ENCODE measurements at regions not wholly inside any gene's neighbourhood (a gene's known extent, or its start where the extent isn't known, plus 50 kb on each side); places are given as distances from the start of the nearest gene placed in this dataset.

- CTCF ChIA-PET = no interaction called here
- H3K27me3 Mint-ChIP-seq = peaks cover 6% of the 10 kb centered on the region
- TF ChIP-seq CTCF (IDR thresholded peaks at IDR 0.05) (no peak), EZH2 (IDR thresholded peaks at IDR 0.05; ENCODE audit: borderline replicate concordance, insufficient read depth, low read depth, low read length, poor library complexity, severe bottlenecking) (no peak)
These were observed 150.5 kb downstream of the PTPN20 start for GRCh38 chr10:47061776-47062175.

DNA sequence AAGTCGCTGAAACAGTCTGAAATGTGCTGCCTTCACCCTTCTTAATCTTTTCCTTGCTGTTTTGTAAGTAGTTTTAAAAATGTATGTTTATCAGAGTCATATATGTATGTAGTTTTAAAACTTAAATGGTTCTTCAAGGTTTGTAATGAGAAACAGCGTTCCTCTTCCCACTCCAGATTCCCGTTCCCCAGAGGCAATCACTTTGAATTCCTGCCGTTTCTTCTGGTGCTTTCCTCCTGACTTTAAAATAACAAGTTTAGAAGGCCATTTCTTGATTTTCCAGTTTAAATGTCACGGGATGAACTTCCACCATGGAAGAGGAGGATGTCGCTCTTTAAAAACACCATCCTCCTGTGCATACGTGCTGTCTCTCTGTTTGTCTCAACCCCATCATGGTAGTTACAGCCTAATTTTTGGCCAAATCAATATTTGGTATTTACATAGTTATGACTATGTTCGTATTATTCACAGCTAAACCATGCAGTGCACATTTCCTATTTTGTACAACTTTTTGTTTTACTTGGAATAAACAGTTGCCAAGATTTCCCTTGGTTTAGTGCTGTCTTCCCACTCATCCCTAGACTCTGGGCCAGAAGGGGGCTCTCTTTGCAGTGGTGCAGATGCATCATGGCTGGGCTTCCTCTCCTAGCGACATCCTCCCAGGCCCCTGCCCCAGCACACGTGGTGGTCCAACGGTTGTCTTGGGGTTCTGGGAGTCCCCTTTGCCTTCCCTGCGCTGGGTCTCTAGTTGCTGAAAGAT lies 151.4 kb downstream of the PTPN20 start:
- no peaks in the 10 kb centered on the region for H3K9me3 ChIP-seq (ENCODE audit: control extremely low read depth in 1 of 3, control insufficient read depth in 2 of 3, insufficient read depth in 1 of 3, low read length in 2 of 3)
- H3K36me3 ChIP-seq (replicated peaks in 1 of 2; ENCODE audit: control extremely low read depth in 1 of 2, control insufficient read depth in 1 of 2, extremely low read depth in 1 of 2, insufficient read depth in 2 of 2, low read length in 1 of 2) = no peaks in the 10 kb centered on the region
- 59% methylated on average over 4 of the region's 12 CpGs for WGBS (ENCODE audit: insufficient coverage)
- H3K27me3 ChIP-seq (replicated peaks in 1 of 4; ENCODE audit: control extremely low read depth in 1 of 4, control insufficient read depth in 3 of 4, insufficient read depth in 4 of 4, low read length in 3 of 4) = peaks cover 0 to 4% (median 0%) of the 10 kb centered on the region in 4 experiments
- TF ChIP-seq CTCF (IDR thresholded peaks at IDR 0.05) (no peak), EZH2 (IDR thresholded peaks at IDR 0.05; ENCODE audit: borderline replicate concordance, insufficient read depth, low read depth, low read length, poor library complexity, severe bottlenecking) (no peak)
- no peaks in the 10 kb centered on the region for H3K4me1 ChIP-seq (ENCODE audit: control insufficient read depth in 2 of 2, insufficient read depth in 2 of 2, low read length in 2 of 2)
- no peaks in the 10 kb centered on the region for H4K20me1 ChIP-seq (ENCODE audit: control insufficient read depth, insufficient read depth, low read length, poor library complexity, severe bottlenecking)
- Mint-ChIP-seq H3K4me3 (no peak overlapping the region), H3K9me3 (ENCODE audit: insufficient read depth) (no peaks in the 10 kb centered on the region), H3K27me3 (peaks cover 6% of the 10 kb centered on the region), H3K27ac (no peak overlapping the region), H3K4me1 (no peaks in the 10 kb centered on the region)
- H3K27ac ChIP-seq (ENCODE audit: low read length in 2 of 2) = no peak overlapping the region
- H3K4me2 ChIP-seq (replicated peaks; ENCODE audit: low read depth, low read length, poor library complexity, severe bottlenecking) = no peak overlapping the region
- ChIA-PET CTCF (no interaction called here), POLR2A (no interaction called here)
- no peak overlapping the region for H3K9ac ChIP-seq (ENCODE audit: low read length)
- no peak overlapping the region for H3K4me3 ChIP-seq (ENCODE audit: control extremely low read depth in 1 of 5, extremely low read depth in 1 of 5, insufficient read depth in 1 of 5, low read depth in 2 of 5, low read length in 4 of 5)
- H2AFZ ChIP-seq (ENCODE audit: insufficient read depth, low read depth, low read length, poor library complexity, severe bottlenecking) = no peak overlapping the region
- DNase-seq (no peak), ATAC-seq (ENCODE audit: low read depth) (no peak)
- intact Hi-C loops (cut with micrococcal nuclease) = no loop called here
- H3K79me2 ChIP-seq (ENCODE audit: control insufficient read depth, insufficient read depth, low read length) = no peaks in the 10 kb centered on the region

More at GRCh38 chr10:47061776-47062175, 150.5 kb downstream of the PTPN20 start:
- Histone ChIP-seq H3K9ac (ENCODE audit: low read length) (no peak overlapping the region), H3K36me3 (replicated peaks in 1 of 2; ENCODE audit: control extremely low read depth in 1 of 2, control insufficient read depth in 1 of 2, extremely low read depth in 1 of 2, insufficient read depth in 2 of 2, low read length in 1 of 2) (no peaks in the 10 kb centered on the region), H4K20me1 (ENCODE audit: control insufficient read depth, insufficient read depth, low read length, poor library complexity, severe bottlenecking) (no peaks in the 10 kb centered on the region), H3K9me3 (ENCODE audit: control extremely low read depth in 1 of 3, control insufficient read depth in 2 of 3, insufficient read depth in 1 of 3, low read length in 2 of 3) (no peaks in the 10 kb centered on the region), H3K27ac (ENCODE audit: low read length in 2 of 2) (no peak overlapping the region), H3K79me2 (ENCODE audit: control insufficient read depth, insufficient read depth, low read length) (no peaks in the 10 kb centered on the region), H3K4me3 (ENCODE audit: control extremely low read depth in 1 of 5, extremely low read depth in 1 of 5, insufficient read depth in 1 of 5, low read depth in 2 of 5, low read length in 4 of 5) (no peak overlapping the region), H2AFZ (ENCODE audit: insufficient read depth, low read depth, low read length, poor library complexity, severe bottlenecking) (no peak overlapping the region), H3K4me1 (ENCODE audit: control insufficient read depth in 2 of 2, insufficient read depth in 2 of 2, low read length in 2 of 2) (no peaks in the 10 kb centered on the region), H3K27me3 (replicated peaks in 1 of 4; ENCODE audit: control extremely low read depth in 1 of 4, control insufficient read depth in 3 of 4, insufficient read depth in 4 of 4, low read length in 3 of 4) (peaks cover 0 to 4% (median 0%) of the 10 kb centered on the region in 4 experiments), H3K4me2 (replicated peaks; ENCODE audit: low read depth, low read length, poor library complexity, severe bottlenecking) (no peak overlapping the region)
- ATAC-seq (ENCODE audit: low read depth) (no peak), DNase-seq (no peak)
- intact Hi-C loops (cut with micrococcal nuclease) = no loop called here
- POLR2A ChIA-PET = no interaction called here
- no peaks in the 10 kb centered on the region for H3K9me3 Mint-ChIP-seq (ENCODE audit: insufficient read depth)
- no peak overlapping the region for H3K27ac Mint-ChIP-seq
- no peaks in the 10 kb centered on the region for H3K4me1 Mint-ChIP-seq
- no peak overlapping the region for H3K4me3 Mint-ChIP-seq
- no CpG with 5 or more reads among the region's 3 CpGs for WGBS (ENCODE audit: insufficient coverage)
